Muscle of arm (tissue), 1 donor: ENCODE measurements at regions not wholly inside any gene's neighbourhood (a gene's known extent, or its start where the extent isn't known, plus 50 kb on each side); places are given as distances from the start of the nearest gene placed in this dataset.
A peak's percentile ranks its signal among the peaks of the same experiment; 100 is the strongest.
"Not testable (repeated sequence)": the region's sequence is repeated elsewhere in the genome, so short reads cannot be mapped to it uniquely, and the experiment has no call there.

ENCODE experiments used
- DNase-seq: peaks from one replicate; pipeline ENCODE4 v3.0.0-alpha.2; 2013

- no peak for DNase-seq
Measured at GRCh38 chr12:4191642-4192041, 81.9 kb upstream of the CCND2 start.

GRCh38 chr12:4191149-4191548, 82.4 kb upstream of the CCND2 start:
- no peak for DNase-seq

GRCh38 chr12:4190366-4191063, 83.0 kb upstream of the CCND2 start:
- DNase-seq = no peak

- no peak for DNase-seq
Measured at GRCh38 chr12:4189721-4190120, 83.8 kb upstream of the CCND2 start.

- no peak for DNase-seq
Measured at GRCh38 chr12:4187916-4188315, 85.6 kb upstream of the CCND2 start.

GRCh38 chr12:4187315-4187714, 86.2 kb upstream of the CCND2 start:
- not testable (repeated sequence) for DNase-seq

GRCh38 chr12:4178424-4179170, 95.0 kb upstream of the CCND2 start:
- no peak for DNase-seq

GRCh38 chr12:4177262-4177661, 96.3 kb upstream of the CCND2 start:
- no peak for DNase-seq

GRCh38 chr12:4176168-4176567, 97.4 kb upstream of the CCND2 start:
- no peak for DNase-seq

GRCh38 chr12:4174417-4174816, 99.1 kb upstream of the CCND2 start:
- DNase-seq = no peak

GRCh38 chr12:4172999-4173398, 100.6 kb upstream of the CCND2 start:
- DNase-seq = no peak

- DNase-seq = no peak
Measured at GRCh38 chr12:4171742-4172141, 101.8 kb upstream of the CCND2 start.

GRCh38 chr12:4169959-4170358, 103.6 kb upstream of the CCND2 start:
- no peak for DNase-seq

- DNase-seq = no peak
Measured at GRCh38 chr12:4169531-4169930, 104.0 kb upstream of the CCND2 start.

GRCh38 chr12:4168036-4168435, 105.5 kb upstream of the CCND2 start:
- no peak for DNase-seq

- DNase-seq = peak; percentile 90
Measured at GRCh38 chr12:4164559-4165558, 108.7 kb upstream of the CCND2 start.

- DNase-seq = no peak
Measured at GRCh38 chr12:4164188-4164558, 109.4 kb upstream of the CCND2 start.

GRCh38 chr12:4161718-4162117, 111.8 kb upstream of the CCND2 start:
- DNase-seq = no peak

- DNase-seq = no peak
Measured at GRCh38 chr12:4160314-4161040, 113.1 kb upstream of the CCND2 start.

GRCh38 chr12:4159851-4160250, 113.7 kb upstream of the CCND2 start:
- DNase-seq = no peak

- no peak for DNase-seq
Measured at GRCh38 chr12:4158306-4158705, 115.3 kb upstream of the CCND2 start.

- no peak for DNase-seq
Measured at GRCh38 chr12:4157122-4157521, 116.4 kb upstream of the CCND2 start.
